ENCODE measurements at regions not wholly inside any gene's neighbourhood (a gene's known extent, or its start where the extent isn't known, plus 50 kb on each side); places are given as distances from the start of the nearest gene placed in this dataset.

DNA sequence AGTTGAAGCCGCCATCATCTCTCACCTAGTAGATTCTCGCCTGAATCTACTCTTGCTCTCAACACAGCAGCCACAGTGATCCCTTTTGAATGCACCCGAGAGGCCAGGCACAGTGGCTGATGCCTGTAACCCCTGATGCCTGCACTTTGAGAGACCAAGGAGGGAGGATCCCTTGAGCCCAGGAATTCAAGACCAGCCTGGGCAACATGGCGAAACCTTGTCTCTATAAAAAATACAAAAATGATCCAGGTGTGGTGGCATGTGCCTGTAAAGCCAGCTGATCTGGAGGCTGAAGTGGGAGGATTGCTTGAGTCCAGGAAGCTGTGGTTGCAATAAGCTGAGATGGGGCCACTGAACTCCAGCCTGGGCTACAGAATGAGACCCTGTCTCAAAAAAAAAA is 60.3 kb upstream of the EML4 start:
- DNase-seq: no peak

DNA sequence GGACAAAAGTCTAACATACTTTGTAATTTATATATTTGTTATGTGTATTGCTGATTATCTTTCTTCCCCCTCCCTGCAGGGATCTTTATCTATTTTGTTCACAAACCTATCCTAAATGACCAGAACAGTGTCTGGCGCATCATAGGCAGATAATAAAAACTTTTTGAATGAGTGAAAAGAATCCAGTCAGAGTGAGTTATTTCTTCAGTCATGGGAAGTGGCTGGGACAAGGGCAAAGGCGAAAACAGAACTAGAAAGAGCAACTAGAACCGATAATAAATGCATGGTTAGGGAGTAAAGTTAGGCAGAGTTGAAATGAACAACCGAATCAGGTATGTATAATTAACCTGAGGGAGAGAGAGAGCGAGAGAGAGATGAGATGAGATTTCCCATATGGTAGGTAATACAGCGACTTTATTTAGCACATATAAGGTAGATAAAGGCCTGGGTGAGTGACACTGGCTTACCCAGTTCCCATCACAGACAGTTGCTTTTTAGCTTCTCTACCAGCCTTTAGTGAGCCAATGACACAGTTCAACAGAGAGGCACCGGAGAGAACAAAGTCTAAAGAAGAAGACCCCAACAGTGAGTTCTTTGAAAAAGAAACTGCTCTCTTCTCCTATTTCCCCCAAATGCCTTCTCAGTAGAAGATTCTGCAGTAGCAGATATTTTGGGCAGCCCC is 59.1 kb upstream of the EML4 start:
- DNase-seq: no peak

- DNase-seq: no peak
Observed at GRCh38 chr2:42110641-42111322, 58.4 kb upstream of the EML4 start.

GRCh38 chr2:42112418-42112817 is 56.7 kb upstream of the EML4 start:
- DNase-seq: no peak

DNA sequence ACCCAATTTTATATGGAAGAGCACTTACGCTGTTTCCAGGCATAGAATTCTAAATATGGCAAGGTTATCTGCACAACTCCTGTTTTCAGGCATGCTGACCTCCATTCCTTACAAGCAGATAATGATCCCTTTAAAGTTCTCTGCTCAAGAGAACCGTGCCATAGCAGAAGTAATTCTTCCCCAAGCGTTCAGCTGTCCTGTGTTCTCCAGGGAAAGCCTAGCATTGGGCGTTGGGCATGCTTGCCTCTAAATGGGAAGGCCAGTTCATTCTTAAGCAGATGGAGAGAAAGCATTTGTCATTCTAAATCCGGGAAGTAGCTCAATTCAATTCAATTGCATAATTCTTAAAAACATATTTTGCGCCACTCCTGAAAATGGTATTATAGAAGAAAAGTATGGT is 55.7 kb upstream of the EML4 start:
- DNase-seq: no peak

DNA sequence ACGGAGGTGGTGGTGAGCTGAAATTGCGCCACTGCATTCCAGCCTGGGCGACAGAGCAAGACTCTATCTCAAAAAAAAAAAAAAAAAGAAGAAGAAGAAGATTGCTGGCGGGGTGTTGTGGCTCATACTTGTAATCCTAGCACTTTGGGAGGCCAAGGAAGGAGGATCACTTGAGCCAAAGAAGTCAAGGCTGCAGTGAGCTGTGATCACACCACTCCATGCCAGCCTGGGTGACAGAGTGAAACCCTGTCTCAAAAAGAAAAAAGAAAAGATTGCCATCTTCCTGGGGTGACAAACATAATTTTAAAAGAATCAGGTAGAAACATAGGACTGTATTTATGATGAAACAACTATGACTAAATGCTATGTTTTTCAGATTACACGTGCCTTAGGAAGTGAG is 55.1 kb upstream of the EML4 start:
- no peak for DNase-seq

- no peak for DNase-seq
Observed at GRCh38 chr2:42115588-42115987, 53.6 kb upstream of the EML4 start.

DNA sequence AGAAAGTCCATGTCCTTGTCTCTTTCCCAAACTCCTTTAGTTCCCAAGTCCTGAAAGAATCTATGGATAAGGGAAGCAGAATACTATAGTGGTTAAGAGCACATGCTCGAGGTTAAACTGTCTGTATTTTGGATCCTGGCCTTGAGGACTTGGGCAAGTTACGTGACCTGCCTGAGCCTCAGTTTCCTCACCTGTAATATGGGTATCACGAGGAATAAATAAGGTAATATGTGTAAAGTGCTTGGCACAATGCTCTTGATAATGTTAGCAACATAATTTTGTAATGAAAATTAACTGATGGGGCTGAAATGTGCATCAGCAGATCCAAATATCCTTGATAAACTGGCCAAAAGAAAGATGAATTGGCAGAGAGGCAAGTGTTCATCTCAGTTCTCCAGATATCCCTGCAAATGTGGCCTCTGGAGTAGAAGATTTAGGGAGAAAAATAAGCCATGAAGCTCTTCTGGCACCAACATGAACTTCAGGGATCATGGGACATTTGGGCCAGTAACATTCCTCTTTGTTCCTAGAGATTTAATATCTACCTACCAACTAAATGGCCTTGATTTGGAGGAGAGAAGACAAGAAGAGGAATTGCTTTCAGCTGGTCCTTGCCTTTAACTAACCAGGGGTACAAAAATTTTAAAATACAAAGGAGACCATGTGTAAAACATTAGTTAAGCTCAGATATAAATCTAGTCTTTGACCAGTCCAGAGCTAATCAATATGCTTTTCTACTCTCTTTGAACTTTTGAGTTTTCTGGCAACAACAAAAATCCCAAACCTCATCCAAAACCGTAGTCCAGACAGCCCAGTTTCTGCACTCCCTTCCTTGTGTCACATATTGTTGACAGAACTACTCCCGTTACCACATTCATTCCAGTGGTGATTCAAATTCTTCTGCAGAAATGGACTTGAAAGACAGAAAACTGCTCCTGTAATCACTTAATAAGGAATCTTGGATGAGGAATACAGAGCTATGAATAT is 52.7 kb upstream of the EML4 start:
- DNase-seq: no peak

DNA sequence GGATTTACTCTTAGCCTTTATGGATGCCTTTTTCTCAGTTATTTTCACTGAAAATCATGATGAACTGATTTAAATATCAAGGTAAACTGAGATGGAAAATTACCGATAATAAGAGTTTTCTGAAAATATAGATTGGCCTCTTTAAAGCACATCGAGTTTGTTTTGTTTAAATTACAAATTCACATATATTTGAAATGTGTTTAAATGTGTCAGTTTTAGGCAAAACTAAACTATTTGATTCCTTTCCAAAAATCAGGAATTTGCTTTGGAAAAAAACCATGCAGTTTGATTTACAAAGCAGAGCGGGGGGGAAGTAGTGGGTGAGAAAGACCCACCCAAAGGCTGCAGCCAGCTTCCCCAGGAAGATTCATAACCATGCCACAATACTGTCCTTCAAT is 52.0 kb upstream of the EML4 start:
- no peak for DNase-seq

GRCh38 chr2:42117923-42118753 is 51.0 kb upstream of the EML4 start:
- peak; percentile 4 for DNase-seq

DNA sequence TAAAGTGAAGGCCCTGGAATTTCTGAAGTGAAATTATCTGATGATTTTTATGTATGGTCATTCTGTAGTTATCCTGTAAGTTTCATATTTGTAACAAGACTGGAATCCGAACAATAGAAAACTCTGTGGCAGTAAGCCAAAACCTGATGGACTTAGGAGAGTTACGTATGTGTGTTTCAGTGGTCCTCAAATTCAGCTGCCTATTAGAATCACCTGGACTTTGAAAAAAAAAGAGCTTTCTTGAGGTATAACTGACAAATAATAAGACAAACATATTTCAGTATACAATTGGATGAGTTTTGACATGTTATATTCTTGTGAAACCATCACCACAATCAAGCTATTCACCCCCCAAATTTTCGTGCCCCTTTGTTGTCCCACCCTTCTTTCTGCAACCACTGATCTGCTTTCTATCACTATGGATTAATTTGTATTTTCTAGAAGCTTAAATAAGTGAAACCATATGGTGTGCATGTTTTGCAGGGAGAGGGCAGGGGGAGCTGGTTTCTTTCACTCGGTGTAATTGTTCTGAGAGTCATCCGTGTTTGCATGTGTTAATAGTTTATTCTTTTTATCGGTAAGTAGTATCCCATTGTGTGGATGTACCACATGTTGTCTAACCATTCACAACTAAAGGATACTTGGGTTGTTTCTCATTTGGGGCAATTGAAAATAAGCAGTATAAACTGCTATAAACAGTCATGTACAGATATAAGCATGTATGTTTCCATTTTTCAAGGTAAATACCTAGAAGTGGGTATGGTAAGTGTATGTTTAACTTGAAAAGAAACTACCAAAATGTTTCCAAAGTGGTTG is 50.2 kb upstream of the EML4 start:
- DNase-seq: no peak

Measured in NCI-H69 (cell line).